Endothelial cell (in vitro differentiated cells): ENCODE measurements at regions not wholly inside any gene's neighbourhood (a gene's known extent, or its start where the extent isn't known, plus 50 kb on each side); places are given as distances from the start of the nearest gene placed in this dataset.

ENCODE experiments used
- DNase-seq: peaks from one replicate; pipeline ENCODE4 v3.0.0; 2021; ENCODE audit warnings: low spot score
- H3K27ac Mint-ChIP-seq: one replicate; pipeline ENCODE4 v1.8.0; 2021; ENCODE audit warnings: mixed read lengths, inconsistent platforms; ENCODE audit not compliant: unreplicated experiment
- H3K27me3 Mint-ChIP-seq: one replicate; pipeline ENCODE4 v1.8.0; 2021; ENCODE audit warnings: mild to moderate bottlenecking, moderate library complexity, mixed read lengths, inconsistent platforms; ENCODE audit not compliant: unreplicated experiment
- H3K36me3 Mint-ChIP-seq: one replicate; pipeline ENCODE4 v1.8.0; 2021; ENCODE audit warnings: mild to moderate bottlenecking, low read depth, mixed read lengths, inconsistent platforms; ENCODE audit not compliant: unreplicated experiment
- H3K4me1 Mint-ChIP-seq: one replicate; pipeline ENCODE4 v1.8.0; 2021; ENCODE audit warnings: mild to moderate bottlenecking, mixed read lengths, inconsistent platforms; ENCODE audit not compliant: unreplicated experiment
- H3K4me3 Mint-ChIP-seq: one replicate; pipeline ENCODE4 v1.8.0; 2021; ENCODE audit warnings: mild to moderate bottlenecking, mixed read lengths, inconsistent platforms; ENCODE audit not compliant: unreplicated experiment
- H3K9me3 Mint-ChIP-seq: one replicate; pipeline ENCODE4 v1.8.0; 2021; ENCODE audit warnings: mixed read lengths, inconsistent platforms; ENCODE audit not compliant: unreplicated experiment
- TF ChIP-seq, protein P1 (sequence below): fragments of 200-600 bp; sonication (generic); IDR thresholded peaks from one replicate; pipeline ENCODE4 v1.5.0; 2021; ENCODE audit warnings: antibody characterized with exemption; ENCODE audit not compliant: unreplicated experiment

GRCh38 chr14:106599209-106599608, 1072.8 kb downstream of the TMEM121 start:
- Mint-ChIP-seq H3K36me3 (peaks cover 13% of the 10 kb centered on the region), H3K27me3 (peaks cover 10% of the 10 kb centered on the region), H3K4me1 (no peaks in the 10 kb centered on the region), H3K27ac (no peak overlapping the region), H3K4me3 (no peak overlapping the region), H3K9me3 (peaks cover 41% of the 10 kb centered on the region)
- TF ChIP-seq, protein P1, sequence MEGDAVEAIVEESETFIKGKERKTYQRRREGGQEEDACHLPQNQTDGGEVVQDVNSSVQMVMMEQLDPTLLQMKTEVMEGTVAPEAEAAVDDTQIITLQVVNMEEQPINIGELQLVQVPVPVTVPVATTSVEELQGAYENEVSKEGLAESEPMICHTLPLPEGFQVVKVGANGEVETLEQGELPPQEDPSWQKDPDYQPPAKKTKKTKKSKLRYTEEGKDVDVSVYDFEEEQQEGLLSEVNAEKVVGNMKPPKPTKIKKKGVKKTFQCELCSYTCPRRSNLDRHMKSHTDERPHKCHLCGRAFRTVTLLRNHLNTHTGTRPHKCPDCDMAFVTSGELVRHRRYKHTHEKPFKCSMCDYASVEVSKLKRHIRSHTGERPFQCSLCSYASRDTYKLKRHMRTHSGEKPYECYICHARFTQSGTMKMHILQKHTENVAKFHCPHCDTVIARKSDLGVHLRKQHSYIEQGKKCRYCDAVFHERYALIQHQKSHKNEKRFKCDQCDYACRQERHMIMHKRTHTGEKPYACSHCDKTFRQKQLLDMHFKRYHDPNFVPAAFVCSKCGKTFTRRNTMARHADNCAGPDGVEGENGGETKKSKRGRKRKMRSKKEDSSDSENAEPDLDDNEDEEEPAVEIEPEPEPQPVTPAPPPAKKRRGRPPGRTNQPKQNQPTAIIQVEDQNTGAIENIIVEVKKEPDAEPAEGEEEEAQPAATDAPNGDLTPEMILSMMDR = no peak
- DNase-seq = no peak

DNA sequence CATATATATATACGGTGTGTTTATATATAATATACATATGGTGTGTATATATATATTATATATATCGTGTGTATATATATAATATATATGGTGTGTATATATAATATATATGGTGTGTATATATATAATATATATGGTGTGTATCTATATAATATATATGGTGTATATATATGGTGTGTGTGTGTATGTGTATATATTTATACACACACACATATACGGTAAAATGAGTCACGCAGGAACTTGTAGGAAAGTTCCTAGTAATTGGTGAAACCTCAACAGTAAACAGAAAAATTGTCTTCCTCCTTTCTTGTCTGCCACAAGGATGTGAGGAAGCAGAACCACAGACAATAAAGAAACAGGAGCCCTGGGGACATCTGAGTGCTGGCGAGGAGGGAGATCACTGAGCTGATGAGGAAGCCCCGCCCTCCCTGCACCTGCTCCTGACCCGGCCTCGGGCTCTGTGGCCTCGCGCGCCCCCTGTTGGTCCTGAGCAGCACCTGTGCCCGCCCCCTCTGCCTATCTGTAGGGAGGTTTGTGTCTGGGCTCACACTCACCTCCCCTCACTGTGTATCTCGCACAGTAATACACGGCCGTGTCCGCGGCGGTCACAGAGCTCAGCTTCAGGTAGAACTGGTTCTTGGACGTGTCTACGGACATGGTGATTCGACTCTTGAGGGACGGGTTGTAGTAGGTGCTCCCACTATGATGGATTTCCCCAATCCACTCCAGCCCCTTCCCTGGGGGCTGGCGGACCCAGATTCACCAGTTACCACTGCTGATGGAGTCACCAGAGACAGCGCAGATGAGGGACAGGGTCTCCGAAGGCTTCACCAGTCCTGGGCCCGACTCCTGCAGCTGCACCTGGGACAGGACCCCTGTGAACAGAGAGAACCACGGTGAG, 1079.4 kb downstream of the TMEM121 start:
- Mint-ChIP-seq H3K9me3 (peaks cover 47% of the 10 kb centered on the region), H3K27me3 (peaks cover 3% of the 10 kb centered on the region), H3K27ac (no peak overlapping the region), H3K4me1 (no peaks in the 10 kb centered on the region), H3K4me3 (no peak overlapping the region), H3K36me3 (peaks cover 9% of the 10 kb centered on the region)
- no peak for DNase-seq
- TF ChIP-seq, protein P1 = no peak

GRCh38 chr14:106606936-106607335, 1080.6 kb downstream of the TMEM121 start:
- Mint-ChIP-seq H3K36me3 (peaks cover 5% of the 10 kb centered on the region), H3K27me3 (peaks cover 3% of the 10 kb centered on the region), H3K9me3 (peaks cover 54% of the 10 kb centered on the region), H3K4me1 (no peaks in the 10 kb centered on the region), H3K27ac (no peak overlapping the region), H3K4me3 (no peak overlapping the region)
- TF ChIP-seq, protein P1 = no peak
- DNase-seq = no peak

GRCh38 chr14:106610691-106611090, 1084.3 kb downstream of the TMEM121 start:
- peaks cover 2% of the 10 kb centered on the region for H3K27me3 Mint-ChIP-seq
- no peak overlapping the region for H3K4me3 Mint-ChIP-seq
- H3K27ac Mint-ChIP-seq = no peak overlapping the region
- TF ChIP-seq, protein P1 = no peak
- no peaks in the 10 kb centered on the region for H3K4me1 Mint-ChIP-seq
- no peak for DNase-seq
- peaks cover 39% of the 10 kb centered on the region for H3K9me3 Mint-ChIP-seq
- H3K36me3 Mint-ChIP-seq = peaks cover 12% of the 10 kb centered on the region

- H3K36me3 Mint-ChIP-seq = peaks cover 6% of the 10 kb centered on the region
- H3K27me3 Mint-ChIP-seq = peaks cover 2% of the 10 kb centered on the region
- TF ChIP-seq, protein P1 = no peak
- DNase-seq = no peak
- no peak overlapping the region for H3K4me3 Mint-ChIP-seq
- peaks cover 34% of the 10 kb centered on the region for H3K9me3 Mint-ChIP-seq
- H3K27ac Mint-ChIP-seq = no peak overlapping the region
- H3K4me1 Mint-ChIP-seq = no peaks in the 10 kb centered on the region
These were observed 1086.9 kb downstream of the TMEM121 start for GRCh38 chr14:106613256-106613655.
